ENCODE measurements at regions not wholly inside any gene's neighbourhood (a gene's known extent, or its start where the extent isn't known, plus 50 kb on each side); places are given as distances from the start of the nearest gene placed in this dataset.

GRCh38 chr2:176412136-176412535, 142.9 kb downstream of the MTX2 start:
- TF ChIP-seq GATA2 (IDR thresholded peaks at IDR 0.05; ENCODE audit: low read depth, low read length) (no peak), GATA3 (IDR thresholded peaks at IDR 0.05; ENCODE audit: low read depth, low read length) (no peak)

Measured in SH-SY5Y (cell line).